ENCODE measurements at regions not wholly inside any gene's neighbourhood (a gene's known extent, or its start where the extent isn't known, plus 50 kb on each side); places are given as distances from the start of the nearest gene placed in this dataset.

GRCh38 chr13:74706801-74707200, 572.6 kb upstream of the KLF12 start:
- Histone ChIP-seq H3K4me3 (ENCODE audit: low read depth in 1 of 2, low read length in 2 of 2) (no peak overlapping the region), H3K36me3 (ENCODE audit: insufficient read depth, low read length) (no peaks in the 10 kb centered on the region), H3K9ac (ENCODE audit: low read length) (no peak overlapping the region), H3K27ac (ENCODE audit: low read depth, low read length) (no peak overlapping the region), H3K27me3 (ENCODE audit: control insufficient read depth in 1 of 2, insufficient read depth in 2 of 2, low read length in 2 of 2) (no peaks in the 10 kb centered on the region), H3K4me1 (ENCODE audit: insufficient read depth, low read length) (no peaks in the 10 kb centered on the region), H3K9me3 (ENCODE audit: low read length) (no peaks in the 10 kb centered on the region)

- H3K9ac ChIP-seq (ENCODE audit: low read length) = no peak overlapping the region
- no peaks in the 10 kb centered on the region for H3K27me3 ChIP-seq (ENCODE audit: control insufficient read depth in 1 of 2, insufficient read depth in 2 of 2, low read length in 2 of 2)
- H3K36me3 ChIP-seq (ENCODE audit: insufficient read depth, low read length) = no peaks in the 10 kb centered on the region
- H3K9me3 ChIP-seq (ENCODE audit: low read length) = no peaks in the 10 kb centered on the region
- H3K4me1 ChIP-seq (ENCODE audit: insufficient read depth, low read length) = no peaks in the 10 kb centered on the region
- H3K27ac ChIP-seq (ENCODE audit: low read depth, low read length) = no peak overlapping the region
- no peak overlapping the region for H3K4me3 ChIP-seq (ENCODE audit: low read depth in 1 of 2, low read length in 2 of 2)
These were observed 571.2 kb upstream of the KLF12 start for GRCh38 chr13:74705438-74705837.

GRCh38 chr13:74703855-74704387, 569.7 kb upstream of the KLF12 start:
- Histone ChIP-seq H3K4me1 (ENCODE audit: insufficient read depth, low read length) (no peaks in the 10 kb centered on the region), H3K9me3 (ENCODE audit: low read length) (no peaks in the 10 kb centered on the region), H3K27me3 (ENCODE audit: control insufficient read depth in 1 of 2, insufficient read depth in 2 of 2, low read length in 2 of 2) (no peaks in the 10 kb centered on the region), H3K9ac (ENCODE audit: low read length) (no peak overlapping the region), H3K27ac (ENCODE audit: low read depth, low read length) (no peak overlapping the region), H3K4me3 (ENCODE audit: low read depth in 1 of 2, low read length in 2 of 2) (no peak overlapping the region), H3K36me3 (ENCODE audit: insufficient read depth, low read length) (no peaks in the 10 kb centered on the region)

- Histone ChIP-seq H3K9me3 (ENCODE audit: low read length) (no peaks in the 10 kb centered on the region), H3K27ac (ENCODE audit: low read depth, low read length) (no peak overlapping the region), H3K4me1 (ENCODE audit: insufficient read depth, low read length) (no peaks in the 10 kb centered on the region), H3K27me3 (ENCODE audit: control insufficient read depth in 1 of 2, insufficient read depth in 2 of 2, low read length in 2 of 2) (no peaks in the 10 kb centered on the region), H3K9ac (ENCODE audit: low read length) (no peak overlapping the region), H3K36me3 (ENCODE audit: insufficient read depth, low read length) (no peaks in the 10 kb centered on the region), H3K4me3 (ENCODE audit: low read depth in 1 of 2, low read length in 2 of 2) (no peak overlapping the region)
These were observed 562.1 kb upstream of the KLF12 start for GRCh38 chr13:74696148-74696922.

- H3K36me3 ChIP-seq (ENCODE audit: insufficient read depth, low read length) = no peaks in the 10 kb centered on the region
- H3K9me3 ChIP-seq (ENCODE audit: low read length) = no peaks in the 10 kb centered on the region
- H3K9ac ChIP-seq (ENCODE audit: low read length) = no peak overlapping the region
- no peak overlapping the region for H3K4me3 ChIP-seq (ENCODE audit: low read depth in 1 of 2, low read length in 2 of 2)
- no peaks in the 10 kb centered on the region for H3K27me3 ChIP-seq (ENCODE audit: control insufficient read depth in 1 of 2, insufficient read depth in 2 of 2, low read length in 2 of 2)
- H3K4me1 ChIP-seq (ENCODE audit: insufficient read depth, low read length) = no peaks in the 10 kb centered on the region
- H3K27ac ChIP-seq (ENCODE audit: low read depth, low read length) = no peak overlapping the region
These were observed 561.0 kb upstream of the KLF12 start for GRCh38 chr13:74695021-74695800.

- H3K27ac ChIP-seq (ENCODE audit: low read depth, low read length) = no peak overlapping the region
- no peak overlapping the region for H3K4me3 ChIP-seq (ENCODE audit: low read depth in 1 of 2, low read length in 2 of 2)
- H3K9me3 ChIP-seq (ENCODE audit: low read length) = no peaks in the 10 kb centered on the region
- no peaks in the 10 kb centered on the region for H3K27me3 ChIP-seq (ENCODE audit: control insufficient read depth in 1 of 2, insufficient read depth in 2 of 2, low read length in 2 of 2)
- no peaks in the 10 kb centered on the region for H3K36me3 ChIP-seq (ENCODE audit: insufficient read depth, low read length)
- no peak overlapping the region for H3K9ac ChIP-seq (ENCODE audit: low read length)
- no peaks in the 10 kb centered on the region for H3K4me1 ChIP-seq (ENCODE audit: insufficient read depth, low read length)
These were observed 553.4 kb upstream of the KLF12 start for GRCh38 chr13:74687442-74688182.

GRCh38 chr13:74683411-74683810, 549.2 kb upstream of the KLF12 start:
- no peak overlapping the region for H3K9ac ChIP-seq (ENCODE audit: low read length)
- H3K36me3 ChIP-seq (ENCODE audit: insufficient read depth, low read length) = no peaks in the 10 kb centered on the region
- H3K27ac ChIP-seq (ENCODE audit: low read depth, low read length) = no peak overlapping the region
- no peak overlapping the region for H3K4me3 ChIP-seq (ENCODE audit: low read depth in 1 of 2, low read length in 2 of 2)
- H3K4me1 ChIP-seq (ENCODE audit: insufficient read depth, low read length) = no peaks in the 10 kb centered on the region
- H3K9me3 ChIP-seq (ENCODE audit: low read length) = no peaks in the 10 kb centered on the region
- no peaks in the 10 kb centered on the region for H3K27me3 ChIP-seq (ENCODE audit: control insufficient read depth in 1 of 2, insufficient read depth in 2 of 2, low read length in 2 of 2)

- H3K9ac ChIP-seq (ENCODE audit: low read length) = no peak overlapping the region
- no peak overlapping the region for H3K27ac ChIP-seq (ENCODE audit: low read depth, low read length)
- H3K36me3 ChIP-seq (ENCODE audit: insufficient read depth, low read length) = no peaks in the 10 kb centered on the region
- H3K4me3 ChIP-seq (ENCODE audit: low read depth in 1 of 2, low read length in 2 of 2) = no peak overlapping the region
- no peaks in the 10 kb centered on the region for H3K9me3 ChIP-seq (ENCODE audit: low read length)
- no peaks in the 10 kb centered on the region for H3K27me3 ChIP-seq (ENCODE audit: control insufficient read depth in 1 of 2, insufficient read depth in 2 of 2, low read length in 2 of 2)
- no peaks in the 10 kb centered on the region for H3K4me1 ChIP-seq (ENCODE audit: insufficient read depth, low read length)
These were observed 548.5 kb upstream of the KLF12 start for GRCh38 chr13:74682746-74683145.

- H3K4me1 ChIP-seq (ENCODE audit: insufficient read depth, low read length) = no peaks in the 10 kb centered on the region
- no peaks in the 10 kb centered on the region for H3K27me3 ChIP-seq (ENCODE audit: control insufficient read depth in 1 of 2, insufficient read depth in 2 of 2, low read length in 2 of 2)
- H3K36me3 ChIP-seq (ENCODE audit: insufficient read depth, low read length) = no peaks in the 10 kb centered on the region
- H3K9me3 ChIP-seq (ENCODE audit: low read length) = no peaks in the 10 kb centered on the region
- no peak overlapping the region for H3K4me3 ChIP-seq (ENCODE audit: low read depth in 1 of 2, low read length in 2 of 2)
- H3K27ac ChIP-seq (ENCODE audit: low read depth, low read length) = no peak overlapping the region
- no peak overlapping the region for H3K9ac ChIP-seq (ENCODE audit: low read length)
These were observed 547.7 kb upstream of the KLF12 start for GRCh38 chr13:74681891-74682290.

GRCh38 chr13:74678308-74678965, 544.2 kb upstream of the KLF12 start:
- Histone ChIP-seq H3K36me3 (ENCODE audit: insufficient read depth, low read length) (no peaks in the 10 kb centered on the region), H3K9me3 (ENCODE audit: low read length) (no peaks in the 10 kb centered on the region), H3K4me1 (ENCODE audit: insufficient read depth, low read length) (no peaks in the 10 kb centered on the region)

GRCh38 chr13:74675972-74676371, 541.8 kb upstream of the KLF12 start:
- Histone ChIP-seq H3K4me1 (ENCODE audit: insufficient read depth, low read length) (no peaks in the 10 kb centered on the region), H3K27me3 (ENCODE audit: control insufficient read depth in 1 of 2, insufficient read depth in 2 of 2, low read length in 2 of 2) (no peaks in the 10 kb centered on the region), H3K9ac (ENCODE audit: low read length) (no peak overlapping the region), H3K4me3 (ENCODE audit: low read depth in 1 of 2, low read length in 2 of 2) (no peak overlapping the region), H3K36me3 (ENCODE audit: insufficient read depth, low read length) (no peaks in the 10 kb centered on the region), H3K27ac (ENCODE audit: low read depth, low read length) (no peak overlapping the region), H3K9me3 (ENCODE audit: low read length) (no peaks in the 10 kb centered on the region)

More at GRCh38 chr13:74678308-74678965, 544.2 kb upstream of the KLF12 start:
- H3K9ac ChIP-seq (ENCODE audit: low read length) = no peak overlapping the region
- no peak overlapping the region for H3K27ac ChIP-seq (ENCODE audit: low read depth, low read length)
- H3K27me3 ChIP-seq (ENCODE audit: control insufficient read depth in 1 of 2, insufficient read depth in 2 of 2, low read length in 2 of 2) = no peaks in the 10 kb centered on the region
- no peak overlapping the region for H3K4me3 ChIP-seq (ENCODE audit: low read depth in 1 of 2, low read length in 2 of 2)
